ENCODE measurements at regions not wholly inside any gene's neighbourhood (a gene's known extent, or its start where the extent isn't known, plus 50 kb on each side); places are given as distances from the start of the nearest gene placed in this dataset.
A peak's percentile ranks its signal among the peaks of the same experiment; 100 is the strongest.

- Mint-ChIP-seq H3K9me3 (no peaks in the 10 kb centered on the region), H3K4me3 (no peak overlapping the region), H3K4me1 (ENCODE audit: low read depth) (no peaks in the 10 kb centered on the region), H3K27ac (no peak overlapping the region), H3K27me3 (no peaks in the 10 kb centered on the region), H3K36me3 (peaks cover 38% of the 10 kb centered on the region)
- ChIA-PET CTCF (no interaction called here), POLR2A (interaction anchor here (0.8 kb wide), 1 partner anchor 91 kb away, joined by 3 read pairs; no protein-coding TSS in a partner anchor)
- intact Hi-C loops (cut with micrococcal nuclease), result no loop called here
- DNase-seq, result peak; percentile 1
Measured at GRCh38 chr22:25353516-25354445, 134.3 kb downstream of the CRYBB2 start.

- intact Hi-C loops (cut with micrococcal nuclease), result no loop called here
- peaks cover 39% of the 10 kb centered on the region for H3K36me3 Mint-ChIP-seq
- no peaks in the 10 kb centered on the region for H3K4me1 Mint-ChIP-seq (ENCODE audit: low read depth)
- H3K27ac Mint-ChIP-seq, result no peak overlapping the region
- CTCF ChIA-PET, result no interaction called here
- POLR2A ChIA-PET, result interaction anchor here (0.8 kb wide), 1 partner anchor 91 kb away, joined by 3 read pairs; no protein-coding TSS in a partner anchor
- DNase-seq, result peak; percentile 3
- H3K9me3 Mint-ChIP-seq, result no peaks in the 10 kb centered on the region
- H3K27me3 Mint-ChIP-seq, result no peaks in the 10 kb centered on the region
- no peak overlapping the region for H3K4me3 Mint-ChIP-seq
Measured at GRCh38 chr22:25354456-25354855, 135.0 kb downstream of the CRYBB2 start.

- POLR2A ChIA-PET, result no interaction called here
- H3K9me3 Mint-ChIP-seq, result no peaks in the 10 kb centered on the region
- no peaks in the 10 kb centered on the region for H3K27me3 Mint-ChIP-seq
- H3K4me3 Mint-ChIP-seq, result no peak overlapping the region
- H3K27ac Mint-ChIP-seq, result no peak overlapping the region
- CTCF ChIA-PET, result no interaction called here
- H3K36me3 Mint-ChIP-seq, result peaks cover 26% of the 10 kb centered on the region
- intact Hi-C loops (cut with micrococcal nuclease), result no loop called here
- no peak for DNase-seq
- no peaks in the 10 kb centered on the region for H3K4me1 Mint-ChIP-seq (ENCODE audit: low read depth)
Measured at GRCh38 chr22:25357132-25357455, 137.7 kb downstream of the CRYBB2 start.

- H3K9me3 Mint-ChIP-seq, result no peaks in the 10 kb centered on the region
- intact Hi-C loops (cut with micrococcal nuclease), result no loop called here
- ChIA-PET POLR2A (no interaction called here), CTCF (interaction anchor here (0.9 kb wide), 1 partner anchor 276 kb away, joined by 3 read pairs; no protein-coding TSS in a partner anchor)
- no peaks in the 10 kb centered on the region for H3K27me3 Mint-ChIP-seq
- H3K4me3 Mint-ChIP-seq, result no peak overlapping the region
- no peak for DNase-seq
- peaks cover 22% of the 10 kb centered on the region for H3K36me3 Mint-ChIP-seq
- H3K4me1 Mint-ChIP-seq (ENCODE audit: low read depth), result no peaks in the 10 kb centered on the region
- H3K27ac Mint-ChIP-seq, result no peak overlapping the region
Measured at GRCh38 chr22:25357606-25358420, 138.4 kb downstream of the CRYBB2 start.

DNA sequence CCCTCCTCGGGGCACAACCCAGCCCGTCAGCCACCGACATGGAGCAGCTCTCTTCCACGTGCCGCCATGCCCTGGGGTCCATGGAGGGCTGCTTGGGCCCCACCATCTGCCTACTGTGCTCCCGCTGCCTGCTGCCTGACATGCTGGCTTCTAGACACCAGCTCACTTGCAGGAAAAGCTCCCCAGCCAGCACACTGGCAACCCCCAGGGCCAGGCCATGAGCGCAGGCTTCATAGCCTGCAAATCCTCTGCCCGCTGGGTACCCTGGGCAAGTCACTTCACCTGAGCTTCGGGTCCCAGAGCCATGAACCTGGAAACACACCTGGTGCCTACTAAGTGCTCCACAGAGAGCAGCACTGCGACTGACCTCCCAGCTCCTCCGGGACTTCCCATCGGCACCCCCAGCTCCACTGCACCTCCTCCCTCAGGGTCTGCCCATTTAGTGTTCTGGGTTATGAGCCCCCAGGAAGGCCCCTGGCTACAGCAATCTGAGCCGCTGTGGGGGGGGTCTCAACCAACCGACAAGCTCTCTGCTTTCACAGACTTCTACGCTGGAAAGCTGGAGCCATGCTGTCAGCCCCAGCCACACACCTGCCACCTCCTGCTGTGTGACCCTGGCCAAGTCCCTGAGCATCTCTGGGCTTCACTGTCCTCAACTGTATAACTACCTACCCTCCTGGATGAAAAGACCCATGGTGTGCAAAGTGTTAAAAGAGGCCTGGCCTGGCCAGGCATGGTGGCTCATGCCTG lies 139.2 kb downstream of the CRYBB2 start:
- CTCF ChIA-PET, result interaction anchor here (0.9 kb wide), 1 partner anchor 277 kb away, joined by 3 read pairs; no protein-coding TSS in a partner anchor
- Mint-ChIP-seq H3K27ac (no peak overlapping the region), H3K27me3 (no peaks in the 10 kb centered on the region), H3K4me1 (ENCODE audit: low read depth) (no peaks in the 10 kb centered on the region), H3K4me3 (no peak overlapping the region), H3K36me3 (peaks cover 20% of the 10 kb centered on the region), H3K9me3 (no peaks in the 10 kb centered on the region)
- DNase-seq, result no peak
- intact Hi-C loops (cut with micrococcal nuclease), result no loop called here
- POLR2A ChIA-PET, result no interaction called here

GRCh38 chr22:25359601-25360261 lies 140.3 kb downstream of the CRYBB2 start:
- no peak overlapping the region for H3K27ac Mint-ChIP-seq
- intact Hi-C loops (cut with micrococcal nuclease), result loop anchor here (5.0 kb wide), 1 partner anchor 88 kb away; no protein-coding TSS in a partner anchor
- H3K4me1 Mint-ChIP-seq (ENCODE audit: low read depth), result no peaks in the 10 kb centered on the region
- no peaks in the 10 kb centered on the region for H3K27me3 Mint-ChIP-seq
- ChIA-PET CTCF (no interaction called here), POLR2A (no interaction called here)
- H3K4me3 Mint-ChIP-seq, result no peak overlapping the region
- no peak for DNase-seq
- peaks cover 9% of the 10 kb centered on the region for H3K36me3 Mint-ChIP-seq
- H3K9me3 Mint-ChIP-seq, result no peaks in the 10 kb centered on the region

- POLR2A ChIA-PET, result no interaction called here
- no peaks in the 10 kb centered on the region for H3K9me3 Mint-ChIP-seq
- H3K36me3 Mint-ChIP-seq, result peaks cover 9% of the 10 kb centered on the region
- no peaks in the 10 kb centered on the region for H3K27me3 Mint-ChIP-seq
- no peak overlapping the region for H3K4me3 Mint-ChIP-seq
- CTCF ChIA-PET, result no interaction called here
- no peak overlapping the region for H3K27ac Mint-ChIP-seq
- no peaks in the 10 kb centered on the region for H3K4me1 Mint-ChIP-seq (ENCODE audit: low read depth)
- intact Hi-C loops (cut with micrococcal nuclease), result loop anchor here (5.0 kb wide), 1 partner anchor 87 kb away; no protein-coding TSS in a partner anchor
- no peak for DNase-seq
Measured at GRCh38 chr22:25360411-25360810, 141.0 kb downstream of the CRYBB2 start.

DNA sequence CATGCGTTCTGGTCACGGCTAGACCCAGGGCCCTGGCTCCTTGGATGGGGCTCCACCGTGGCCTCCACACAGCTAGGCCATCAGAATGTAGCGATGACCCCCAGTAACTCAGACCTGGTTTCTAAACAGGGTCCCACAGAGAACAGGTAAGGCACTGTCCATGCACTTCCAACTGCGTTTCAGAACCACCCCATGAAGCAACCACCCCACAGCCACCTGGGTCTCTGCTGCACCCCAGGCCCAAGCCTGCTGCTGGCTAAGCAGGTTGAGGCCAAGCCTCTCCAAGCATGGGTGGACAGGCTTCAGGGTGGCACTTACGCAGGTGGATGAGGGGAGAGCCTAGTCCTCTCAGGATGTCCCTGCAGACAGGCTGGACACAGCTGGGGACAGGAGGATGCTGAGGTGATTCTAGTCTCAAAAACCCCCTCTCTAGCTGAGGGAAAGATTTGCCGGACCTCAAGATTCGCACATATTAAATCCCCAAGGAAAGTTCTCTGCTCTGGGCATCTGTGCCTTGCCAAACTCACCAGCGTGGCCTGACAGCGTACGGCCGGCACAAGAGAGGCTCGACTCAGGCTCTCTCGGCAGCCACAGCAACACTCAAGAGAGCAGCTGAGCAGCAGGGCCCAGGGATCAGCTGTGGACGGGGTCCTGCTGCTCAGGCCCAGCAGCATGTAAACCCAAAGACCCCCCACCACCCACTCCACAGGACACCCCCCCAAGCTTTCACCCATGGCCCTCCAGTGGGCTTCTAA lies 141.6 kb downstream of the CRYBB2 start:
- POLR2A ChIA-PET, result no interaction called here

DNA sequence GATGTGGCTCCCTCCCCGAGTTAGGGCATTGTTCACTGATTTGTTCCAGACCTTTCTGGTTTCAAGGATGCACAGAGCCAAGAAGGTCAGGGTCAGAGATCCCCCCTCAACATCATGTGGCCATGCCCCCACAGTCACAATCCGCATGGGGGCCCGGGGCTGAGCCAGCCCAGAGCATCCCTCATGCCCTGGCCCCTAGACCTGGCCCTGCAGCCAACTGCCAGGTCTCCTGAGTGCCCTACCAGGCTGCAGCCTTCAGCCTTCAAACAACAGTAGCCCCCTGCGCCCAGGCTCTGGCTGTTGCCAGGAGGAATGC lies 142.4 kb downstream of the CRYBB2 start:
- ChIA-PET CTCF (interaction anchor here (1.1 kb wide), 1 partner anchor 8 kb away, joined by 3 read pairs; no protein-coding TSS in a partner anchor), POLR2A (no interaction called here)
- DNase-seq, result no peak
- Mint-ChIP-seq H3K27ac (no peak overlapping the region), H3K4me3 (no peak overlapping the region), H3K36me3 (peaks cover 4% of the 10 kb centered on the region), H3K27me3 (no peaks in the 10 kb centered on the region), H3K4me1 (ENCODE audit: low read depth) (no peaks in the 10 kb centered on the region), H3K9me3 (no peaks in the 10 kb centered on the region)
- intact Hi-C loops (cut with micrococcal nuclease), result loop anchor here (5.0 kb wide), 1 partner anchor 85 kb away; no protein-coding TSS in a partner anchor

More for the DNA sequence above, 141.6 kb downstream of the CRYBB2 start:
- H3K27ac Mint-ChIP-seq, result no peak overlapping the region
- CTCF ChIA-PET, result interaction anchor here (1.1 kb wide), 1 partner anchor 8 kb away, joined by 3 read pairs; no protein-coding TSS in a partner anchor
- H3K36me3 Mint-ChIP-seq, result peaks cover 9% of the 10 kb centered on the region
- H3K9me3 Mint-ChIP-seq, result no peaks in the 10 kb centered on the region
- no peak overlapping the region for H3K4me3 Mint-ChIP-seq
- no peak for DNase-seq
- H3K4me1 Mint-ChIP-seq (ENCODE audit: low read depth), result no peaks in the 10 kb centered on the region
- intact Hi-C loops (cut with micrococcal nuclease), result loop anchor here (5.0 kb wide), 1 partner anchor 86 kb away; no protein-coding TSS in a partner anchor
- no peaks in the 10 kb centered on the region for H3K27me3 Mint-ChIP-seq

GRCh38 chr22:25362215-25362882 lies 142.9 kb downstream of the CRYBB2 start:
- DNase-seq, result peak; percentile 78
- POLR2A ChIA-PET, result no interaction called here
- no peak overlapping the region for H3K27ac Mint-ChIP-seq
- intact Hi-C loops (cut with micrococcal nuclease), result loop anchor here (5.0 kb wide), 1 partner anchor 85 kb away; no protein-coding TSS in a partner anchor
- H3K36me3 Mint-ChIP-seq, result peaks cover 3% of the 10 kb centered on the region
- H3K9me3 Mint-ChIP-seq, result no peaks in the 10 kb centered on the region
- CTCF ChIA-PET, result interaction anchor here (0.7 to 1.2 kb wide), 2 partner anchors 11 to 90 kb away, joined by 3 to 6 read pairs; no protein-coding TSS in a partner anchor
- no peak overlapping the region for H3K4me3 Mint-ChIP-seq
- H3K27me3 Mint-ChIP-seq, result no peaks in the 10 kb centered on the region
- H3K4me1 Mint-ChIP-seq (ENCODE audit: low read depth), result no peaks in the 10 kb centered on the region
